ENCODE measurements at regions not wholly inside any gene's neighbourhood (a gene's known extent, or its start where the extent isn't known, plus 50 kb on each side); places are given as distances from the start of the nearest gene placed in this dataset.
"Not testable (repeated sequence)": the region's sequence is repeated elsewhere in the genome, so short reads cannot be mapped to it uniquely, and the experiment has no call there.

- not testable (repeated sequence) for H3K27me3 Mint-ChIP-seq; H3K4me1 Mint-ChIP-seq; H3K4me3 Mint-ChIP-seq; H3K9me3 Mint-ChIP-seq; ATAC-seq (ENCODE audit: low read depth in 2 of 2); DNase-seq; H3K27ac Mint-ChIP-seq; H3K36me3 Mint-ChIP-seq
Measured at GRCh38 chr22:12541412-12542170, 2986.4 kb upstream of the OR11H1 start.

DNA sequence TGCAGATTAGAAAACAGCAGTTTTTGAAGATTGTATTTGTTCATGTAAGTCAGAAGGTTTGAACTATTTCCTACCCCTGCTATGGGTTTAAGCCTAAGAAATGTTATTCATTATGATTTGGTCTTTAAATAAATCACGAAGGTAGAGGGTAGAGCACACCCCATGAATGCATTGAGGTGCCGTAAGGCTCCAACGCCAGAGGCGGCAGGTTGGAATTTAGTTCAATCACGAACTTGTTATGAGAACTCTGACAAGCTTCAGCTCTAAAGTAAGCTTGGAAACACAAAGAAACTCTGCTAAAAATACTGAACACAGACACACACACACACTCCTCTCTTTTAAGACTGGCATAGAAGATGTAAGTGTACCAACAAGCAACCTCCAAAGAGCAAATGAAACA lies 2974.6 kb upstream of the OR11H1 start:
- not testable (repeated sequence) for DNase-seq; H3K27ac Mint-ChIP-seq; H3K36me3 Mint-ChIP-seq; H3K9me3 Mint-ChIP-seq; H3K27me3 Mint-ChIP-seq; H3K4me1 Mint-ChIP-seq; ATAC-seq (ENCODE audit: low read depth in 2 of 2); H3K4me3 Mint-ChIP-seq

- not testable (repeated sequence) for DNase-seq; H3K27ac Mint-ChIP-seq; H3K27me3 Mint-ChIP-seq; H3K9me3 Mint-ChIP-seq; H3K36me3 Mint-ChIP-seq; ATAC-seq (ENCODE audit: low read depth in 2 of 2); H3K4me1 Mint-ChIP-seq; H3K4me3 Mint-ChIP-seq
Measured at GRCh38 chr22:12554648-12555192, 2973.3 kb upstream of the OR11H1 start.

DNA sequence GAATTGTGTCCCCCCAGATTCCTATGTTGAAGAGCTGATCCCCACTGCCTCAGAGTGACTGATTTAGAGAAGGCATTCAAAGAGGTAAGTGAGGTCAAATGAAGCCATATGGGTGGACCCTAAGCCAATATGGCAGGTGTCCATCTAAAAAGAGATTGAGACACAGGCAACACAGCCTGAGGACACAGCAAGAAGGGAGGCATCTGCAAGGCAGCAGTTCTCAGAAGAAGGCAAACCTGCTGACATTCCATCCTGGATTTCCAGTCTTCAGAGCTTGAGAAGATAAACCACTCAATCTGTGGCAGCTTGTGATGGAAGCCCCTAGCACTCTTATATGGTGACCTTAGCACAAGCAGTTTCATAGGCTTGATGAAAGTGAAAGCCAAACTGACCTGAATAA lies 2956.5 kb upstream of the OR11H1 start:
- not testable (repeated sequence) for H3K27ac Mint-ChIP-seq; DNase-seq; H3K36me3 Mint-ChIP-seq; H3K4me3 Mint-ChIP-seq; ATAC-seq (ENCODE audit: low read depth in 2 of 2); H3K27me3 Mint-ChIP-seq; H3K4me1 Mint-ChIP-seq
- peaks cover 0 to 11% (median 0%) of the 10 kb centered on the region in 7 donors for H3K9me3 Mint-ChIP-seq

DNA sequence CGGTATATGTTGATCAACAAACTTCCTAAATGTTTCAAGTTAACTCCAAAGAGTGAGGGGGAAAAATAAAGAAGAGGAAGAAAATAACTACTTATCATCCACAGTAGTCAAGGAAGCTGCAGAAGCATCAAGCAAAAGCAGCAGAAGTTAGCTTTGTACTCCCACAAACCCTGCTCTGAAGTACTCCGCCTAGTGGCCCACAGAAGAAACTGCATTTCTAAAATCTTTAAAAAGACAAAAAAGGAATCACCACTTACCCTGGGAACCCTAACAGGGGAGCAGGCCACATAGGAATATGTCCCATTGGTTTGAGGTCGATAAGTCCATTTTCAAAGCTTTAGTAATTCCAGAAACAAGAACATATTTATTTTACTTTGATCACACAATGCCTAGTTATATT lies 2948.3 kb upstream of the OR11H1 start:
- not testable (repeated sequence) for ATAC-seq (ENCODE audit: low read depth in 2 of 2); DNase-seq; H3K27ac Mint-ChIP-seq; H3K9me3 Mint-ChIP-seq; H3K36me3 Mint-ChIP-seq; H3K4me3 Mint-ChIP-seq; H3K4me1 Mint-ChIP-seq; H3K27me3 Mint-ChIP-seq

- H3K4me3 Mint-ChIP-seq; DNase-seq; ATAC-seq (ENCODE audit: low read depth in 2 of 2); H3K9me3 Mint-ChIP-seq; H3K27ac Mint-ChIP-seq; H3K27me3 Mint-ChIP-seq; H3K36me3 Mint-ChIP-seq; H3K4me1 Mint-ChIP-seq: not testable (repeated sequence)
Measured at GRCh38 chr22:12584457-12584856, 2943.5 kb upstream of the OR11H1 start.

GRCh38 chr22:12584874-12585273 lies 2943.1 kb upstream of the OR11H1 start:
- DNase-seq; ATAC-seq (ENCODE audit: low read depth in 2 of 2); H3K36me3 Mint-ChIP-seq; H3K27ac Mint-ChIP-seq; H3K4me3 Mint-ChIP-seq; H3K27me3 Mint-ChIP-seq; H3K4me1 Mint-ChIP-seq: not testable (repeated sequence)
- peaks cover 0 to 13% (median 8%) of the 10 kb centered on the region in 7 donors for H3K9me3 Mint-ChIP-seq

GRCh38 chr22:12595724-12596123 lies 2932.3 kb upstream of the OR11H1 start:
- H3K9me3 Mint-ChIP-seq, result peaks cover 17 to 65% (median 37%) of the 10 kb centered on the region in 7 donors
- H3K27ac Mint-ChIP-seq; DNase-seq; H3K36me3 Mint-ChIP-seq; H3K4me1 Mint-ChIP-seq; ATAC-seq (ENCODE audit: low read depth in 2 of 2); H3K27me3 Mint-ChIP-seq; H3K4me3 Mint-ChIP-seq: not testable (repeated sequence)

DNA sequence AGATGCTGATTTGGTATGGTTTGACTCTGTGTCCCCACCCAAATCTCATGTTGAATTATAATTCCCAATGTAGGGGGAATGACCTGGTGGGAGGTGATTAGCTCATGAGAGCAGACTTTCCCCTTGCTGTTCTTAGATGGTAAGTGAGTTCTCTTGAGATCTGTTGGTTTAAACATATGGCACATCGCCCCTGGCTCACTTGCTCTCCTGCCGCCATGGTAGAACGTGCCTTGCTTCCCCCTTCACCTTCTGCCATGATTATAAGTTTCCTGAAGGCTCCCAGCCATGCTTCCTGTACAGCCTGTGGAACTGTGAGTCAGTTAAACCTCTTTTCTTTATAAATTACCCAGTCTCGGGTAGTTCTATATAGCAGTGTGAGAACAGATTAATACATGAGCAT lies 2930.2 kb upstream of the OR11H1 start:
- ATAC-seq (ENCODE audit: low read depth in 2 of 2); H3K27me3 Mint-ChIP-seq; H3K4me1 Mint-ChIP-seq: not testable (repeated sequence)

DNA sequence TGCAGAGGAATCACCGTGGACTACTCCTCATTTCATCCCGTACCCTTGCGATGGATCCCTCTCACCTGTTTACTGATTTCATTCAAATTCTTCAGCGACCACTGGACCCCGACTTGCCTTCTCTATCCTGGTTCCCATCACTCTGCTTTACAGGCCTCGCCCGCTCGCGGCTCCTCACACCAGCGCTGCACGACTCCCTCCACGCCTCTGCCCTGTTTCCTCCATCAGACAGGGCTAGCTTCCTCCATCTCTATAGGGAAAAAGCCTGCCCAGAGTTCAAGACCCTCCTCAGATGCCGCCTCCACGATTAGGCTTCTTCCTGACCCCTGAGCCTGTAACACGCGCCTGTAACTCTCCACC lies 2926.5 kb upstream of the OR11H1 start:
- H3K4me3 Mint-ChIP-seq, result peak overlapping the region in 2 of 8 donors; percentile 22 to 32
- not testable (repeated sequence) for H3K4me1 Mint-ChIP-seq; DNase-seq; ATAC-seq (ENCODE audit: low read depth in 2 of 2); H3K27ac Mint-ChIP-seq; H3K36me3 Mint-ChIP-seq; H3K27me3 Mint-ChIP-seq
- H3K9me3 Mint-ChIP-seq, result peaks cover 19 to 67% (median 40%) of the 10 kb centered on the region in 7 donors

More for the DNA sequence above, 2930.2 kb upstream of the OR11H1 start:
- H3K4me3 Mint-ChIP-seq, H3K27ac Mint-ChIP-seq, H3K36me3 Mint-ChIP-seq, DNase-seq: not testable (repeated sequence)
- peaks cover 26 to 61% (median 34%) of the 10 kb centered on the region in 7 donors for H3K9me3 Mint-ChIP-seq

DNA sequence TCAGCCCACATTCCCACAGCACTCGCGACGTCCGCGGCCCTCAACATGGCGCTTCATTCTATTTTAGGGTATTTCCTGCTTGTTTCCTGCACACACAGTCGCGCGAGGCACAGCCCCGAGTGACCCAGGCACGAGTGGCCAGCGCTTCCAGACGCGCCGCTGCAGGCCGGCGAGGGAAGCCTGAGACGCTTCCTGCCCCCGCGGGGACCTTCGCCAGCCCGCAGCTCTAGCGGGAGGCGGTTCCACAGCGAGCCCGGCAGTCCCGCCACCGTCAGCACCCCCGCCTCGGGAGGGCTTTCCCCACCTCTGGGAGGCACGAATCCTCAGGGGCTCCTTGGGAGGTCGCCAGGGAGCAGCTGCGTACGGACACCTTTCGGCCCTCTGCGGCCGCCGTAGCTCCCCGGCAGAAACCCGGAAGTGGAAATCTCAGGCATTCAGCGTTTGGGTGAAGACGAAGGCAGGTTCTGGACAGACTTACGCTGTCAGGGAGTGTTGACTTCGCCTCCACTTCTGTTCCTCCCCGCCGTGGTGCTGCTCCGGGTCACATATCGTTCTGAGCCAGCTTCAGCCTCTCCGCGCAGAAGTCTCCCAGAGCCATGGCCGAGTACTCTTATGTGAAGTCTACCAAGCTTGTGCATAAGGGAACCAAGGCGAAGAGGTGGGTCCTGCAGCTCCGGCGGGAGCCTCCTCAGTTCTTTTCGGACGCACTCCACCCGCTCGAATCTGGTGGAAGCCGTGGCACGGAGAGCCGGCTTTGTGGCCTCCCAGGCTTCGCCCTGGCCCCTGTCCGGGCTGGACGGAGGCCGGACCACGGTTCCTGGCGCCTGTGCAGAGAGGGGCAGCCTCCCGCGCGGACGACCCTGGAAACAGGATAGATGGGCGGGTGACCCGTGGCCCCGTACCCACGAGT lies 2925.9 kb upstream of the OR11H1 start:
- Mint-ChIP-seq H3K4me3 (peak overlapping the region in 1 of 8 donors; percentile 32), H3K27ac (no peak overlapping the region), H3K27me3 (no peaks in the 10 kb centered on the region), H3K4me1 (no peaks in the 10 kb centered on the region), H3K36me3 (peaks cover 0 to 8% of the 10 kb centered on the region in 2 donors), H3K9me3 (peaks cover 26 to 69% (median 40%) of the 10 kb centered on the region in 7 donors)
- no peak for DNase-seq
- no peak for ATAC-seq (ENCODE audit: low read depth in 2 of 2)

- ATAC-seq (ENCODE audit: low read depth in 2 of 2); H3K4me1 Mint-ChIP-seq; H3K27ac Mint-ChIP-seq; DNase-seq; H3K4me3 Mint-ChIP-seq; H3K36me3 Mint-ChIP-seq; H3K27me3 Mint-ChIP-seq: not testable (repeated sequence)
- H3K9me3 Mint-ChIP-seq, result peaks cover 22 to 69% (median 39%) of the 10 kb centered on the region in 7 donors
Measured at GRCh38 chr22:12603399-12603798, 2924.6 kb upstream of the OR11H1 start.

GRCh38 chr22:12603833-12604232 lies 2924.2 kb upstream of the OR11H1 start:
- ATAC-seq (ENCODE audit: low read depth in 2 of 2); H3K4me1 Mint-ChIP-seq; H3K4me3 Mint-ChIP-seq; H3K27me3 Mint-ChIP-seq; H3K36me3 Mint-ChIP-seq; DNase-seq; H3K27ac Mint-ChIP-seq: not testable (repeated sequence)
- peaks cover 22 to 68% (median 39%) of the 10 kb centered on the region in 7 donors for H3K9me3 Mint-ChIP-seq

DNA sequence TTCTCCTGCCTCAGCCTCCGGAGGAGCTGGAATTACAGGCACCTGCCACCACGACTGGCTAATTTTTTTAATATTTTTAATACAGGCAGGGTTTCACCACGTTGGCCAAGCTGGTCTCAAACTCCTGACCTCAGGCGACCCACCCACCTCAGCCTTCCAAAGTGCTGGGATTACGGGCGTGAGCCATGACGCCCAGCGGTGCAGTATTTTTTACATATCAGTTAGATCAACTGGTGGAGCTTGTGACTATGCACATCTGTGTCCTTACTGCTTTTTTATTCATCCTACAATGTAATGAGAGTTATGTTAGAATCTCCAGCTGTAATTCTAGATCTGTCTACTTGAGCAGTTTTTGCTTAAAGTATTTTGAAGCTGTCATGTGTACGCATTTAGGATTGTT lies 2919.5 kb upstream of the OR11H1 start:
- H3K4me3 Mint-ChIP-seq; DNase-seq; H3K4me1 Mint-ChIP-seq; ATAC-seq (ENCODE audit: low read depth in 2 of 2); H3K27ac Mint-ChIP-seq; H3K36me3 Mint-ChIP-seq; H3K27me3 Mint-ChIP-seq: not testable (repeated sequence)
- H3K9me3 Mint-ChIP-seq, result peaks cover 16 to 59% (median 38%) of the 10 kb centered on the region in 7 donors

All from naive B cell (primary cell).